GM21825 (cell line): ENCODE measurements at regions not wholly inside any gene's neighbourhood (a gene's known extent, or its start where the extent isn't known, plus 50 kb on each side); places are given as distances from the start of the nearest gene placed in this dataset.

ENCODE experiments used
- ATAC-seq: cut with Tn5 transposase; IDR thresholded peaks from one replicate; pipeline ENCODE4 v1.9.1; 2021; ENCODE audit warnings: mild to moderate bottlenecking, moderate library complexity; ENCODE audit not compliant: unreplicated experiment

DNA sequence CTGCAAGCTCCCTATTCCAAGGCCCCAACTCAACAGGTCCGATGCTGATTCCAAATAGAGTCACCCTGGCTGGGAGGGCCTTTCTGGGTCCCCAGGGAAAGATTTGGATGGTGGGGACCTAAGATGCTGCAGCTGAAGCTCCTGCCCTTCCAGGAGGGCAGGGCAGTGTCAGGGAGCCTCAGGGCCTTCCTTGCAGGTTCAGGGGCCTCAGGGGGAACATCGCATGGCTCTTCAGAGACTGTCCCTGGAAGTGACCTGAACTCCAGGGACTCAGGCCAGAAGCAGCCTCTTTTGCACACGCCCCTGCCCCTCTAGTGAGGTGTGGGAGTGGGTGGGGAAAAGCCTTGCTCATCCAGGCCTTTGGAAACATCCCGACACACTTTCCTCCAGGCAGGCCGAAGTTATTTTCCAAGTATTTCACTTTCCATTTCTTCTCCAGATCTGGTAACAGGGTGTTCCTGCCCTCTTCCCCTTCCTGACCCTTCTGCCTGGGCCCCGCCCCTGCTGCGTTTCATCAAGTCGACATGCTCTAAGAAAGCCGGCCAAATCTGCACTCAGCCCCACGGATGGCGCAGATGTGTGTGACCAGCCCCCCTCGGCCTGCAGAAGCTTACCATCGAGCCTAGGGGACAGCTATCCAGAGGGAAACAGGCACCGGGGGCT, 159.5 kb downstream of the FGF18 start:
- ATAC-seq: no peak

DNA sequence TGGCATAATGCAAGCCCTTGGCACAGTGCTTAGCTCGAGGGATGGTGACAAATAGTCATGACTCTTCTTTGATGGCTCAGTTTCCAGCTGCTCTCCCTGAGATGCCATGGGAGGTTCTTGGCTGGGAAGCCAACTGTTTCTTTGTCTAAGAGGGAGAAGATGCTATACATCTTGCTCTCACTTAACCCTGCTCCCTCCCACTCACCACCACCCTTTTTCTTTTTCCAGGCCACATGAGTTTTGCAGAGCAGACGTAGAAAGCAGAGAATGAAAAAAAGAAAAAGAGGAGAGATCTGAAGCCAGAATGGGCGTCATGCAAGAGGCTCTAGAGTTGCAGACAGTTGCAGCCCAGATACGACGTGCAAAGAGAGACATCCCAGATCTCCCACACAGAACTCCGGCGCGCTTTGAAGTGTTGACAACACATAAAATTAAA, 160.5 kb downstream of the FGF18 start:
- no peak for ATAC-seq

DNA sequence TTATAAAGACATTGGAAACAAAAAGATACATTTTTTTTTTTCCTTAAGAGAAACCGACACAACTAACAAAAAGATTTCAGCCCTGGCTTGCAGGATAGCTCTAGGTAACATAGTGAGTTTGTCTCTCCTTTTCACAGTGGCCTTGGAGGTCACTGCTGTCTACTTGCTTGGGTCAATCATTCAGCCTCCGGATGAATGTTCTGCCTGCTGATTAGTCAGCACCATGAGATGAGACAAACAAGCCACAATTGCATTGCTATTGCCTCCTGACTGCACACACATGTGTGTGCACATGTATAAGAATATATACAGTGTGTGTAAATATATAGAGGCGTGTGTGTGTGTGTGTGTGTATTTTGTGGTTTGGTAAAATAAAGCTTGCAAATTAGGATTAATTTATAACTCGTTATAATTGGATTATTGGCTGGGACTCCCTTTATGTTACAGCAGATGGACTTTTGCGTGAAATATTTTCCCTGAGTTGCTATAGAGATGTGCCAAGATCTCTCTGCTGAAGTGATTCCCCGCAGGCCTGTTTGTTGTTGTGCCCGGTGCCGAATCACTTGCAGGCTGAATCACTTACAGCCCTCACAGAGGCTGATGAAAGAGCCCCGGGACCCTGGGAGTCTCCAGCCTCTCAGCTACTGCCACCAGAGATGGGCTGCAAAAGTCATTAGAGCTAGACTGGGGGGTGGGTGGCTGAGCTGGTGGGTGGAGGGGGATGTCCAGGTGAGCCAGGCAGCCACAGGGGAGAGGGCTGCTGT, 161.2 kb downstream of the FGF18 start:
- ATAC-seq: no peak

DNA sequence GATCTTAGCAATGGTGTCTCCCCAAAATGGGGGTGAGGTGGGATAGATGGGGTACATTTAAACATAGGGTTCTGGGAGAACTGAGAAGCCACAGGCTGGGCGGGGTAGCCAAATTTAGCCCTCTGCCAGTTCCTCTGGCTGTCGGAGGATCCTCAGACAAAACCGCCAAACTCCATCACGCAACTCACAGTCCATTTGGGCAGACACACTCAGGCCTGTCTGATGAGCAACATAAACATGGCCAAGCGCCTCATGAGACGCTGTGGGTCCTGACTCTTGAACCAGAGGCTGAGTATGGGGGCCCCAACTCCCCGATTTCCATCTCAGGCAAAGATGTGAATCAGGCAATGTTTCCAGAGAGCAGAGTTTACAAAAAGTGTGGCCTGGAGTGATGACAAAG, 162.3 kb downstream of the FGF18 start:
- ATAC-seq: no peak

DNA sequence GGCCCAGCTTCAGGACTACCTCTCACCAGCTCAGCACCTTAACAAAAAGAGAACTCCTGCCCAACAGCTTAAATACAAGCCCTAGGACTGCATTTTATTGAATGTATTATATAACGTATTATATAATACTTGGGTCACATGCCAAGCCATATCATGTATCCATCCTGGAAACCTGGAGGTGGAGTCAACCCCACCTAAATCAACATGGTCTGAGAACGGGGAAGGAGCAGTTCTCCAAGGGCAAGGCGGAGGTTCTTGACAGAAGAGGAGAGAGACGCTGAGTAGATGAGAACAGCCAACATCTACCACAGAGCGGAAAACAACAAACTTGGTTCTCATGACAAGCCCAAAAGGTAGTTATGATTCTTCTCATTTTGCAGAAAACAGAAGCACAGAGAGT, 163.4 kb downstream of the FGF18 start:
- ATAC-seq: no peak

DNA sequence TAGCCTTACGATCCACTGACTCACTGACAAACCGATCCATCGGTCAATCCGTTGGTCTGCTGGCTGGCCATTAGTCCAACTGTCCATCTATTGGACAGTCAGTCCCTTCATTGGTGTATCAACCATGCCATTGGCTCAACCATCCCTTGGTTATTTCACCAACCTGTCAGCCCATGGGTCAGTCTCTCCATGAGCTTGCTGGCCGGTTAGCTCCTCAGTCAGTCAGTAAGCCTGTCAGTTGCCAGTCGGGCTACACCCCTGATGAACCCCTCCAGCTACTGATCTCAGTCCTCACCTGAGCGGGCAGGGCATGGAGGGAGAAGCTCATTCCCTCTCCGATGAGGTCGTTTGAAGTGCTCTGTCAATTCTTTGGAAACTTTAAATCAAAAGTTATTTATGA, 166.5 kb downstream of the FGF18 start:
- ATAC-seq: no peak

DNA sequence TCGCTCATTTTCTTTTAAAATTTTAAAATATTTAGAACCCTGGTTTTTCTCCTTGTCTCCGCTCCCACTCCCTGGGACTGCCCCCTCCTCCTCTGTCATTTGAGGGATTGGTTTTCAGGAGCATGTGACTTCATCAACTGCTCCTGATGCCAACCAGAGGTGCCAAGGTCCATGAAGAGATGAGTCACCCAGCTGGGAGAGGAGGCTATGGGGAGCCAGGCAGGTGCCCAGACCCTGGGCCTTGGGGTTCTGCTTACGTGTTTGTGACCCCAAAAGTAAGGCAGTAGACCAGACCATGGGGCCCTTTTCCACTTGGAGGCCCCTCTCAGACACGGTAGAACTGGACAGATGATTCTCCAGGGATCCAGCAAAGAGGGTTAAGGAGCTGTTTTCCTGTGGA, 167.0 kb downstream of the FGF18 start:
- no peak for ATAC-seq

DNA sequence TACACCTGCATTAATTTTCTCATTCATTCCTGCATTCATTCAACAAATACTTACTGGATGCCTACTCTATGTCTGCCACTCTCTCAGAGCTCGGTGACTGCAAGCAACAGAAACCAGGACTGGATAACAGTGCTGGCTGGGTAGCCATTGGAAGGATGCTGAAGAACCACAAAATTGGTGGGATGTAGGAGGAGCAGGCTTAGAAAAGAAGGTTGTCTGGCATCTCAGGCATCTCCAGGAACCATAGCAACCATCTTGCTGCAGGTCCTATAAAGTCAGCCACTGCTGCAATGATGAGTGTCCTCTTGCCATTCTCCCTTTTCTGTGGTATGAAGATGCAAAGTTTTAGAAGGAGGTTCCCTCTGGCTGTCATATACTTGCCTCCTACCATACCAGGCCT, 168.6 kb downstream of the FGF18 start:
- ATAC-seq: no peak

DNA sequence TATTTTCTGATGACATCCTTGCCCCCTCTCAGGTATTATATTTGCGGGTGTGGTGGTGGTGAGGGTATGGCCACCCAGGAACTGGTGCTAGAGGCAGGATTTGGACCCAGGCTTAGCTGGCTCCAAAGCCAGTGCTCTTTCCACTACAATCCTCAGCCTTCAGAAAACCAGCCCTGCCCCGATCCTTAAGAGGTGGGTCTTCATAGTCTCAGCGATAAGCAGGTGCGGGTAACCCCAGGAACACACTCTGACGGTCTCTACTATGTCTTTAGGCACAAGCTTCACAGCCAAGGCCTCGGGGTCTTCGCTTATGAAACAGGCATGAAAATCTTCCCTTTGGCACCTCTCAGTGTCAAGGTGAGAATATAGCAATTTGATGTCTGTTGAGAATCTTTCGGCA, 169.3 kb downstream of the FGF18 start:
- no peak for ATAC-seq

DNA sequence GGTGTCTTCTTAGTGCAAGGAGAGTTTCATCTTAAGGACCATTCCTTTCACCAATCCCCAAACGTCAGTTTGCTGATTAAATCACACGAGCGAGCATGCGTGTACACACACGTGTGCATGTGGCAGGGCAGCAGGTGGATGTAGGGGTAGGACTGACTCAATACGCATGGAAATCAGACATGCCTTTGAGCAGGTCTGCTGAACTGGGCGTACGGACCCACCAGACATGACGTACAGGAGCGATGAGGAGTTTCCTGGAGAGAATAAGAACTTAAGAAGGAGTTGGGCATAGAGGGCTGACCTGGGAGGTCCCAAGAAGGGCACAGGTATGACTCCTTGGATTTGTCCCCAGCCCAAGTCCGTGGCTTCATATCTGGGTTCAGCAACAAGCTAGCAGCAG, 170.0 kb downstream of the FGF18 start:
- ATAC-seq: no peak

DNA sequence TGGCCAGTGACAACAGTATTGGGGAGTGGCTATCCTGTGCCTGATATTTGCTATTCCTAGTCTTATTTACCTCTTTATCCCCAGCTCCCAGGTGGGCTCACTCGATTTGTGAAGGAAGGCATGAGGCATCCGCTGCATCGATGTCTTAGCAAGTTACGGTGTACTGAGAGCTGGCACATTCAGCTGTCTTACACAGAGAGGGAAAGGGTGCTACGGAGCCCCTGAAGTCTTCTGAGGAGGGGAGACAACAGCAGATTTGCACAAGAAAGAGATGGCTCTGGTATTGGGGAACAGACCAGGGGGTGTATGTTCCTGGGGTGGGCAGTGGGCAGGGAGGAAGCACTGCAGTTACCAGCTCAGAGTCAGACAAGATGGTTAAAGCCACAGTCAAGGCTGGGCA, 172.6 kb downstream of the FGF18 start:
- ATAC-seq: no peak

DNA sequence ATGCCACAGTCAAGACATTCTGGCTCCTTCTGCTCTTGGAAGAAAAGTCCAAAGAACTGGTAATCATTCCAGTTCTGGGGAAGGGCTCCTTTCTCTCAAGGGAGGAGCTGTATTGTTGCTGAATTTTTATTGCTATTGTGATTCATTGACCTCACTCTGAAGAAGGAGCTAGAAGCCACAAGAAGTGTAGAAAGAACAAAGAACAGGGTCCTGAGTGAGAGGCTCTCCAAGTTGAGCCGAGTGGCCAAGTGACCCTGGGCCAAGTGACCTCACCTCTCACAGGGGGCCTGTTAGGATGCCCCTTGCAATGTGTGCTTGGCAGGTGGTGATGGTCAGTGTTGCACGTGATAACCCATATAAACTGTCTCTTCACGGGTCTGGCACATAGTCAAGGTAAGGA, 173.3 kb downstream of the FGF18 start:
- no peak for ATAC-seq

DNA sequence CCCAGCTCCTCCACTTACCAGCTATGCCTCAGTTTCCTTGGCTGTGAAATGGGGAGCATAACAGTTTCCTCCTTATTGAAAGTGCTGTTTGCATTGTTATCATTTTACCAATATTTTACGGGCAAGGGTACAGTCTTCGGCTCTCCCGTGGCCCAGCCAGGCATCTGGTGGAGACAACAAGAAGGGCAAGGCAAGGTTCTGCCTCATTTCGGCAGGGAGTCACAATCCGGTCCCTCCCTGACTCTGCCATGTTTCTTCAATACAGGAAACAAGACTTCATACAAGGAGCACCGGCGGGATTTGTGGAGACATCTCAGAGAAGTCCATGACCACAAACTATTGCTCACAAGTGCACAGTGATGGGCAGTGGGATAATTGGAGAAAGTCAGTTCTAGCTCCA, 174.0 kb downstream of the FGF18 start:
- ATAC-seq: no peak

DNA sequence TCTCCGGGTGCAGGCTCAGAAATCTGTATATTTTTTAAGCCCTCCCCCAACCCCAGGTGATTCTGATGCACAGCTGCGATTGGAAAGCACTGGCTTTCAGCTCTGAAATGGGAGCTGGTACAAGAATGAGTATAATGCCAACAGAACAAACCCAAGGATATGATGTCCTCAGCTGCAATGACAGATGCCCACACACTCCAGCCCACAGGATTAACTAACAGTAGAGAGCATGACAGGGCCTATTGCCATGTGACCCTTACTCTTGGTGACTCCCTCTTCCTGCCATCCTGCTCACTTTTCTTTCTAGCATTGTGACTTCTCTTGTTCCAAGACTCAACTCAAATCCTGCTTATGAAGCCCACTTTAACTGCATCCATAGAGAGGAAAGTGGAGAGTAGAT, 174.5 kb downstream of the FGF18 start:
- no peak for ATAC-seq

DNA sequence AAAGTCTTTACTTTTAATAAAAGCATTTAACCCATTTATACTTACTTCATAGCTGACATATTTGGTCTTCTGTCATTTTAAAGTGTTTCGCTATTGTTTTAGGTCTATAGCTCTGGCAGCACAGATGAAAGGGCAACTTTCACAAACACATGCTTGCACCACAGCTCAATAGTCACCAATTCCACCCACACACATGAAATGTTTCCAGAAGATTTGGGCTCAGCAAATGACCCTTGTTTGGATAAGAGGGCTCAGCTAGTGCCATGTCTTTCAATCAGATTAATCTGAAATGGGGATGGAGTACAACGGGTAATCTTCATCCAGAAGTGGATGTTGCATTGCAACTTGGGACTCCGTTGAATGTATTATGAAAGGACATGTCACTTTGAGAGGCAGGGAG, 176.0 kb downstream of the FGF18 start:
- no peak for ATAC-seq

DNA sequence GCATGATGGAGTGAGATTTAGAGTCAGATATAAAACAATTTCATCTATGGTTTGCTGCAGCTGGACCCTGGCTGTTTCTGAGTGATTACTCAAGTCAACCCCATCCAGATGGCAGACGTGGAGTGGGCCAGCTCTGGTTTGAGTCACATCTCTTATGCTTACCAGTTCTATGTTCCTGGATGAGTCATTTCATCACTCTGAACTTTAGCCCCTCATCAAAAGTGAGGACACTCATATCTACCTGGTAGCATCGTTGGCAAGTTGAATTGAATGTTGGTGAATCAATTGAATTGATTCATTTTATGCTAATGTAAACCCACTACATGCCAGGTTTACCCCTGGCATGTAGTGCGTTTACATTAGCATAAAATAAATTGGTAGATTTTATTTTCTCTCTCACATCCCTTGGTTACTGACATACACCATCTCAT, 176.4 kb downstream of the FGF18 start:
- ATAC-seq: no peak

DNA sequence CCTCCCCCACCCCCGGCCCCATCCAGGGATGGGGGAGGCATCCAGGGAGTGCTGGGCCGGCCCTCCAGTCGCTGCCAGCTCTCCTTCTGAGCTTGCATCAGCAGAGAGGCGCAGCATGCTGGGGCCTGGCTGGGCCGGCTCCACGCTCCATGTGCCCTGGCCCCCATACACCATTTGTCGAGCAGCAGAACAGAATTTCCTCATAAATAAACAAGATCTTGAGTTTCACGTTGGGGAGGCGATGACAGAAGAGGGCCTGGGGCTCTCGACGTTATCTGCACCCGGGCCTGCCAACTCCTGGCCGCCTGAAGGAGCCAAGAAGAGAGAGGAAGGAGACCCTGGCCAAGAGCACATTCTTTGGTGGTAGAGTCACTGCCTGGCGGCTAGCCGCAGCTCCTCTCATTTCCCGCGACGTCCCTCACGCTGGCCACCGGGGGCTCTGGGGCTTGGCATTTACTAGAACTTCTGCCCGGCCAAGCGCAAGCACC, 177.0 kb downstream of the FGF18 start:
- no peak for ATAC-seq

DNA sequence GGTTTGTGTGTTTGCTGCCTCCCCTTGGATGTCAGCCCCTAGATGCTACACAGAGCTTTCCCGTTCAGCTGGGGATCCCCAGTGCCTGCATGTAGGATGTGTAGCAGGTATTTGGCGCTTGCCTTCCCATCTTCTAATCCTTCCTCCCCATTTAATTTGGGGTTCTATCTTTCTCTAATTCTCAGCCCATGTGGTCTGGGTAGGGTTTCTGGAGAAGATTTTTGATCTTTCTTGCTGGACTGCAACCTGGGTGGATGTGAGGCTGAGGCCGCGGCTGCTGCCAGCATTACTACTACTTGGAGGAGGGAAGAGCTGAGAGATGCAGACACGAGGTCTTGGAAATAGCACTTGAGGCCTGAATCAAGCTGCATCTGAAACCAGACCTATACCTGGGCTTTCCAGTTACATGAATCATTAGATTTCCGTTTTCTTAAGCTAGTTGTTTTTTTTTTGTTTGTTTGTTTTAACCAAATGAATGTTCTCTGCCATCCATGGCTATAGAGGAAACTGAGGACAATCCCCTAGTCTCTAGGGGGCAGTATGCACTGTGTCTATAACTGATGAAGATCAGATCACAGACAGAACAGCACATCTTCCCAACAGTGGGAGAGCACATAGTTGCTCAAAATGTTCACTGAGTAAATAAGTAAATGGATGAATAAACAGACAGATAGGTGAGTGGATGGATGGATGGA, 178.6 kb downstream of the FGF18 start:
- no peak for ATAC-seq

DNA sequence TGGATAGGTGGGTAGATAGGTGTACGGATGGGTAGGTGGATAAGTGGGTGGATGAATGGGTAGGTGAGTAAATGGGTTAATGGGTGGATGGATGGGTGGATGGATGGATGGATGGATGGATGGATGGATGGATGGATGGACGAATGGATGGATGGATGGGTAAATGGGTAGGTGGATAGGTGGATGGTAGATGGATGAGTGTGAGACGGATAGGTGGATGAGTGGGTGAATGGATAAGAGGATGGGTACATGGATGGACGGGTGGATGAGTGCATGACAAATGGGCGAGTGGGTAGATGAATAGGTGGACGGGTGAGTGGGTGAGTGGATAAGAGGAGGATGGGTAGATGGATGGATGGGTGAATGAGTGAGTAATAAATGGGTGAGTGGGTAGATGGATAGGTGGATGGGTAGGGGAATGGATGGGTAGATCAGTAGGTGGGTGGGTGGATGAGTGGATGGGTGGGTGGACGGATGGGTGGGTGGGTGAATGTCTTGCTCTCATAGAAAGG, 179.2 kb downstream of the FGF18 start:
- ATAC-seq: no peak

DNA sequence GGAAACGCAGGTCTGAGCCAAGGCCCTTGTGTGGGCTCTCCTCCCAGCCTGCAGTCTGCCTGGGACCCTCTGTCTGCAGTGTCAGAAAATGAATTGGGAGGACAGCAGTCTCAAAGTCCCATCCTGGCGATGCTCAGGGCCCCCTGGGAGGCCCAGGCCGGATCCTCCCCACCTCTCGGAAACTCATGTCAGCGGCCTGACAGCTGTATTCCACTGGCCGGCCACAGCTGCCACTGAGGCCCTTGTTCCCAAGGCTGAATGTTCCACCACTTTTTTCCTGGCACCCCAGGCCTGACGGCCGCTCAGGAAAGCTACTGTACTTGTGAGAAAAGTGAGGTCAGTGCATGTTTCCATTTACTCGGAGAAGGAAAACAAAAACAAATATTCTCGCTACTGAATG, 180.0 kb downstream of the FGF18 start:
- no peak for ATAC-seq

DNA sequence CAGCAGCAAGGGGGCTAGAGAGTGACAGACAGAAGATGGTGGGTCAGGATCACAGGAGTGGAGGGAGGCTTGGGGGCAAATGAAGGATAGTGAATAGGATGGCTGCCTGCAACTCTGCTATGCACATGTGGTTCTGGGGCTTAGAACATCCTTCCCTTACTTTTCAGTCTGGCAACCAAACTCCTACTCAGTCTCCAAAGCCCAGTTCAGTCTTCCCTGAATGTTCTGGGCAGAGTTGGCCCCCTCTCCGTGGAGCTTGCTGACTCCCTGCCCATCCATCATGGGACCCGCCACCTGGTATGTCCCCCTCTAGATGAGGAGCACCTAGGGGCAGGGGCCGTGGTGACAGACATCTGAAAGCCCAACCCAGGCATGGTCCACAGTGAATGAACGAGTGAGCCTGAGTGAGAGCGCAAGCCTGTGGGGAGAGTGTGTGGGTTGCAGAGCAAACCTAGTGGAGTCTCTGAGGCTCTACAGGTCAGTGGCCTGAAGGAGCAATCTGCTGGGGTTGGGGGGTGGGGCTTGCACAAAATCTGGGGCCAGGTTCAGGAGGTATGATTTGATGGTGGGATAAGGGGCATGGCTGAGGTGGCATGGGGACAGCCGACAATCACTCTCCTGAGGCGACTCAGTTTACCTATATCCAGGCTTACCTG, 180.6 kb downstream of the FGF18 start:
- ATAC-seq: no peak
